HG03060 (cell line): ENCODE measurements at regions not wholly inside any gene's neighbourhood (a gene's known extent, or its start where the extent isn't known, plus 50 kb on each side); places are given as distances from the start of the nearest gene placed in this dataset.

Experiments used
- ATAC-seq: cut with Tn5 transposase; IDR thresholded peaks from one replicate; pipeline ENCODE4 v1.9.1; 2021; ENCODE audit warnings: low read depth, moderate number of reproducible peaks; ENCODE audit not compliant: unreplicated experiment

GRCh38 chr18:51998711-51999110, 341.3 kb upstream of the DCC start:
- no peak for ATAC-seq

- ATAC-seq = no peak
Measured at GRCh38 chr18:51999351-51999750, 340.6 kb upstream of the DCC start.

- ATAC-seq = no peak
Measured at GRCh38 chr18:52000435-52000834, 339.6 kb upstream of the DCC start.

DNA sequence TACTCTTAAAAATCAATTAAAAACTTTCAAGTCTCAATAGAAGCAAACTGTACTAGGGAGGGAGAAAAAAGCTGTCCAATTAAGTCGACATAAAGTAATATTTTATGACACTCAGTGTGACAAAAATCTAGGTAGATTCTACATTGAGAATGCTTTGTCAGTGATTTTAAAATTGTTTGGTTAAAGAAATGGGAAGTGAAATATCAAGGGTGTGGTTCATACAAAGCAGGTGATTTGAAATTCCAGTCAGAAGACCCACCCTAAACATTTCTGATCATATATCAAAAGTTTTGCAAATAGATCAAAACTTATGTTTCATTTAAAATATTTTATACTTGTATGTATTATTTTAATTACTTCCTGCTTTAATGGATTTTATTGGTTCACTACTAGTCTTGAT, 338.9 kb upstream of the DCC start:
- no peak for ATAC-seq

- ATAC-seq = no peak
Measured at GRCh38 chr18:52002600-52002999, 337.4 kb upstream of the DCC start.

- ATAC-seq = no peak
Measured at GRCh38 chr18:52007105-52007504, 332.9 kb upstream of the DCC start.

- no peak for ATAC-seq
Measured at GRCh38 chr18:52008330-52008729, 331.7 kb upstream of the DCC start.

DNA sequence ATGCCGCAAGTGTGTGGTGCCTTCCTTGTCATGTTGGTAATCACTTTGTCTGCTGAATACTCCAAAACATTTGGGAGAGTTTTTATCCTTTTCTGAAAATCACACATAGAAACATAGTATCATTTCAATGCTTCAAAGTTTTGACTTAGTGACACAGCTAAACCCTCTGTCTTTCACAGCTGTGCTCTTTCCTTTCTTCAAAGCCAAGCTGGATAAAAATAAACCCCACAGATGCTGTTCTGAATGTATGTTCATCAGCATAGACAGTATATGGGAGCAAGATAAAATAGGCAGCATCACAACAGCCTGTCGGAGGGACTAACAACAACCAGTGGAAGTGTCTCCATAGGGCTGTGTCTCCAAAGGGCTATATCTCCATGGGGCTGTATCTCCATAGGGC, 331.3 kb upstream of the DCC start:
- no peak for ATAC-seq

- no peak for ATAC-seq
Measured at GRCh38 chr18:52009958-52010357, 330.0 kb upstream of the DCC start.

GRCh38 chr18:52045946-52046675, 293.9 kb upstream of the DCC start:
- no peak for ATAC-seq

DNA sequence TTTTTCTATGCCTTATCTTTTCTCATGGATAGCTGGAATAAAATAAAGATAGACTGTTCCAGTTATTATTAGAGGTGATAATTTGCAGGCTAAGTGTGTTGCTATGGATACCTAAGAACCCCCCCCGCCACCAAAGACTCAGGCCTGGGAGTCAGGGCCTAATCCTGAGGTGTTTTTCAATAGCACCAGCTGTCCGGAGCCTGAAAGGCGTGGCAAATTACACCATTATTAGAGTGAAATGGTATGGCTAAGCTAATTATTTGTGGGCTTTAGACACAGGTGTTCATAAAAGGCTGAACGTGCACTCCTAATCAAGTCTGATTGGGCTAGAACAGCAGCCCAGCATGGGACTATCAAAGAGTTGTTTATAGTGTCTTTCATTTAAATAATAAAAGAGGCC, 293.2 kb upstream of the DCC start:
- ATAC-seq = no peak

DNA sequence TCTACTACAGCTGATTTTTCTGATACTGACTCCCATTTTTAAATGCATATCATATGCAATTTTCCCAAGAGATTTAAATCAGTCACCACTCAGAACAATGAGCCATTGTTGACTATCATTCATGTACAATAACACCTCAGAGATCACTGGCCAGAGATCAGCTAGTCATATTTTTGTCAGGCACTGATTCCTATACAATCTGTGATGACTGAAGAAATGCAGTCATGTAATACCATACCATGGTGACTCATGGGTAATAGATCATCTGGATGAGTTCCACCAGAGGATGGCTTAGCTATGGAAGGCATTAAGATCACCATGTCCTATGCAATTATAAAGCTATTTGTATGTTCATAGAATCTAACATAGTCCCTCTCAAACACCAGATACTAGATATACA, 285.7 kb upstream of the DCC start:
- ATAC-seq = no peak

GRCh38 chr18:52060607-52061304, 279.2 kb upstream of the DCC start:
- no peak for ATAC-seq

GRCh38 chr18:52063923-52064322, 276.1 kb upstream of the DCC start:
- no peak for ATAC-seq

- ATAC-seq = no peak
Measured at GRCh38 chr18:52069201-52069600, 270.8 kb upstream of the DCC start.

GRCh38 chr18:52070291-52070756, 269.7 kb upstream of the DCC start:
- no peak for ATAC-seq

DNA sequence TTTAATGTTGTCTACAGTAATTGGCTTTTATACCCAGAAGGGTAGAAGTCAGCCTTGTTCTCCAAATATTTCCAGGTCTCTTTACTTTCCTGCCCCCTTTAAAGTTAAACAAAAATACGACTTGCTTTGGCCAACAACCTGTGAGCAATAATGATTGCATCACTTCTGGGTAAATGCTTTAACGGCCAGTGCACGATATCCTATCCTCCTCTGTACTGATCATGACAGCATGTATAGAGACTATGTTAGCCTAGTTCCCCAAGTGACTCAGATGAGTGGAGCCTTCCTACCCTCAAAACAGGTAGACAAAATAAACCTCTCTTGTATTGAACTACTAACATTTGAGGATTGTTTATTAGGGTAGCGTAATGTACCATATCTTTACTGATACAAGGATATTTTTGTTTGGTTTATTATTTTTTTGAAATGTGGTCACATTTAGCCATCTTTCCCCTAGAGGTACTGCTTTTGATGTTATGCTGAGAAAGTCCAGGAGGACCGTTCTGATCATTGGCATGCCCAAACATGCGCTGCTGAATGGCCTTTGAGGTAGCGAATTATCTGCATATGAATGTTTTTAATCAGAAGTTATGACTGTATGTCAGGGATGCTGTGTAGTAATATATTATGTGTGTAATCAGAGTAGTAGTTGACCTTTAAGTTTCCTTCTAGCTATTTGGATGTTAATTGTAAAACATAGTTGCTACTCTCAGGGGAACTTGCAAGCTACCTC, 262.6 kb upstream of the DCC start:
- no peak for ATAC-seq

GRCh38 chr18:52082246-52082645, 257.8 kb upstream of the DCC start:
- no peak for ATAC-seq

DNA sequence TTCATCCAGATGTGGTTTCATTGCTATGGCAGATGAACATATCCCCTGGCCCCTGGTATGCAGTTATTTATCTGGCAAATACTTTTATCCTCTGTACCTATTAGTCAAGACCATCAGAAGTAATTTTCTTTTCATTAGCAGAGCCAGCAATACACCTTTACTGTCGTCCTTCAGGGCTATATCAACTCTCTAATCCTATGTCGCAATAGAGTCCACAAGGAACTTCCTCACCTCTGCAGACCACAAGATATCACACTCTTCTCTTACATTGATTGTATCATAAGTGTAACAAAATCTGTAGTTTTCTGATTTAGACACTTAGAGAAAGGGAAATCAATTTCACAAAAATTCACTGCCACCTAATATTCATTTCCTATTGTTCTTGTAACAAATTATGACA, 252.9 kb upstream of the DCC start:
- no peak for ATAC-seq

- ATAC-seq = no peak
Measured at GRCh38 chr18:52090005-52090404, 250.0 kb upstream of the DCC start.

- no peak for ATAC-seq
Measured at GRCh38 chr18:52093171-52093570, 246.8 kb upstream of the DCC start.

GRCh38 chr18:52118684-52119083, 221.3 kb upstream of the DCC start:
- ATAC-seq = no peak
